HFFc6 (cell line): ENCODE measurements at regions not wholly inside any gene's neighbourhood (a gene's known extent, or its start where the extent isn't known, plus 50 kb on each side); places are given as distances from the start of the nearest gene placed in this dataset.
"Not testable (repeated sequence)": the region's sequence is repeated elsewhere in the genome, so short reads cannot be mapped to it uniquely, and the experiment has no call there.

Experiments used
- DNase-seq: peaks from one replicate; pipeline ENCODE4 v3.0.0-alpha.2; 2018
- H3K27ac Mint-ChIP-seq: 2 replicates; pipeline ENCODE4 v1.8.0; 2020; ENCODE audit warnings: mild to moderate bottlenecking, mixed read lengths
- H3K27me3 Mint-ChIP-seq: 2 replicates; pipeline ENCODE4 v1.8.0; 2021; ENCODE audit warnings: mild to moderate bottlenecking, moderate library complexity, mixed read lengths; ENCODE audit not compliant: insufficient read depth
- H3K36me3 Mint-ChIP-seq: 2 replicates; pipeline ENCODE4 v1.8.0; 2021; ENCODE audit warnings: low read depth, mixed read lengths
- H3K4me1 Mint-ChIP-seq: 2 replicates; pipeline ENCODE4 v1.8.0; 2020; ENCODE audit warnings: low read depth, mixed read lengths
- H3K4me3 Mint-ChIP-seq: 2 replicates; pipeline ENCODE4 v1.8.0; 2020; ENCODE audit warnings: mild to moderate bottlenecking, moderate library complexity, mixed read lengths
- H3K9me3 Mint-ChIP-seq: 2 replicates; pipeline ENCODE4 v1.8.0; 2020; ENCODE audit warnings: mild to moderate bottlenecking, mixed read lengths
- TF ChIP-seq, protein P1 (sequence below): fragments of 200-600 bp; sonication (generic); IDR thresholded peaks from 2 replicates; pipeline ENCODE4 v1.5.0; 2021; ENCODE audit warnings: antibody characterized with exemption, mild to moderate bottlenecking

DNA sequence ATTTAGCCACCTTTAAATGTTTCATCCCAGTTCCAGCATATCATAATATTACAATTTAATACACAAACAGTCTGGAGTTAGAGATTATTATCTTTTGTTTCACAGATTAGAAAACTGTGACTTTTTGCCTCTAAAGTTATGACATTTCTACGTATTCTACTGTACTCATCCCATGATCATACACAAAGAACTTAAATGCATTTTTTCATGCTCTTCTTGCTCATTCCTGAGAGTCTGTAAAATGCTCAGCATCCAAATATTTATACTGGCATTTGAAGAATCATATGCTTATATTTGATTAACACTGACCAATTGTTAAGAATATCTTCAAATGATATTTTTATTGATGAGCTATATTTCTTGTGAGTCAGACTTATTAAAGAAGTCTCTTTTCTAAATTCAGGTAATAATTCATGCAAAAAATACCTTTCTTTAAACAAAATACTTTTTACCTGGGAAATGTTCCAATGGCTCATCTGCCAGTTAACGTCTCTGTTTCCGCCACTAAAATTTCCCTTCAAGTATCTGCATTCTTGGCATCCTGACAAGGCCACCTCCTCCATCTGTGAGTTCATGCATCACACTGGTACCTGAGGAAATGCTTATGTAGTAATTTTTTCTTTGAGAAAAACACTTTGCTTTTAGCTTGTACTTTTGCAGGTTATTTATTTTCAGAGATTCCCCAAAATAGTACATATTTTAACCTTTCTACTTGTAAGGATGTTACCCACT, 139.6 kb upstream of the RASA1 start:
- peak overlapping the region; percentile 55 for H3K4me3 Mint-ChIP-seq
- DNase-seq: peak; percentile 27
- no peaks in the 10 kb centered on the region for H3K27me3 Mint-ChIP-seq
- H3K36me3 Mint-ChIP-seq: no peaks in the 10 kb centered on the region
- no peaks in the 10 kb centered on the region for H3K9me3 Mint-ChIP-seq
- peaks cover 65% of the 10 kb centered on the region for H3K4me1 Mint-ChIP-seq
- peak overlapping the region; percentile 85 for H3K27ac Mint-ChIP-seq
- TF ChIP-seq, protein P1, sequence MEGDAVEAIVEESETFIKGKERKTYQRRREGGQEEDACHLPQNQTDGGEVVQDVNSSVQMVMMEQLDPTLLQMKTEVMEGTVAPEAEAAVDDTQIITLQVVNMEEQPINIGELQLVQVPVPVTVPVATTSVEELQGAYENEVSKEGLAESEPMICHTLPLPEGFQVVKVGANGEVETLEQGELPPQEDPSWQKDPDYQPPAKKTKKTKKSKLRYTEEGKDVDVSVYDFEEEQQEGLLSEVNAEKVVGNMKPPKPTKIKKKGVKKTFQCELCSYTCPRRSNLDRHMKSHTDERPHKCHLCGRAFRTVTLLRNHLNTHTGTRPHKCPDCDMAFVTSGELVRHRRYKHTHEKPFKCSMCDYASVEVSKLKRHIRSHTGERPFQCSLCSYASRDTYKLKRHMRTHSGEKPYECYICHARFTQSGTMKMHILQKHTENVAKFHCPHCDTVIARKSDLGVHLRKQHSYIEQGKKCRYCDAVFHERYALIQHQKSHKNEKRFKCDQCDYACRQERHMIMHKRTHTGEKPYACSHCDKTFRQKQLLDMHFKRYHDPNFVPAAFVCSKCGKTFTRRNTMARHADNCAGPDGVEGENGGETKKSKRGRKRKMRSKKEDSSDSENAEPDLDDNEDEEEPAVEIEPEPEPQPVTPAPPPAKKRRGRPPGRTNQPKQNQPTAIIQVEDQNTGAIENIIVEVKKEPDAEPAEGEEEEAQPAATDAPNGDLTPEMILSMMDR: no peak

DNA sequence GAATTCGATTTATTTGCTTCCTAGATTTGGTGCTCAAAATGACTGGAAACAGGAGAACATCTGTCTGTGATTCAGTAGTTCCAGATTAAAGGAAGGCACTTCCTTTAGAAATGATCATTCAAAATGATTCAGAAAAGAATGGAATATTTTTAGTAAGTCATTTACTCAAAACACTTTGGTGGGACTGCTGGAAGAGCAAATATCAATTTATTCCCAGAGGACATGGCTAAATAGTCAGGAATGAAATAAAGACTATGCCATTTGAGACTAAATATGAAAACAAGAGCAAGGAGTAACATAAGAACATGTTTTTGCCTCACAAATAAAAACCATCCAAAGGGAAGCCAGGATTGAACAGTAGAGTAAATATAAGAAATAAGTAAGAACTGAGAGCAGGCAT, 138.6 kb upstream of the RASA1 start:
- DNase-seq: no peak
- H3K27ac Mint-ChIP-seq: peak overlapping the region; percentile 85

DNA sequence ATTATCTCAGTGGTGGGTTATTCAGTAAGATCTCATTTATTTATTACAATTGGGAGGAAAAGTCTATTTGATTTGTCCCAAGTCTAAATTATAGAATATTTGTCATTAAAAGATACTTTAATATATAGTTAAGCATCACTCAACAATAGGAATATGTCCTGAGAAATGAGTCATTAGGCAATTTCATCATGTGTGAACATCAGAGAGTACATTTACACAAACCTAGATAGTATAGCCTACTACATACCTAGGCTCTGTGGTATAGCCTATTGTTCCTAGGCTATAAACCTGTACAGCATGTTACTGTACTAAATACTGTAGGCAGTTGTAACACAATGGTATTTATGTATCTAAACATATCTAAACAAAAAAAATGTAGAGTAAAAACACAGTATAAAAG, 135.0 kb upstream of the RASA1 start:
- TF ChIP-seq, protein P1: no peak
- peaks cover 7% of the 10 kb centered on the region; the same call in 1 of the 2 replicates for H3K36me3 Mint-ChIP-seq
- no peaks in the 10 kb centered on the region for H3K27me3 Mint-ChIP-seq
- H3K9me3 Mint-ChIP-seq: peaks cover 6% of the 10 kb centered on the region; the same call in 1 of the 2 replicates
- H3K4me3 Mint-ChIP-seq: no peak overlapping the region
- peaks cover 45% of the 10 kb centered on the region for H3K4me1 Mint-ChIP-seq
- no peak overlapping the region for H3K27ac Mint-ChIP-seq
- DNase-seq: no peak

More for the DNA sequence above, 138.6 kb upstream of the RASA1 start:
- TF ChIP-seq, protein P1: no peak
- H3K4me3 Mint-ChIP-seq: no peak overlapping the region
- H3K4me1 Mint-ChIP-seq: peaks cover 56% of the 10 kb centered on the region
- no peaks in the 10 kb centered on the region for H3K9me3 Mint-ChIP-seq
- no peaks in the 10 kb centered on the region for H3K36me3 Mint-ChIP-seq
- no peaks in the 10 kb centered on the region for H3K27me3 Mint-ChIP-seq

DNA sequence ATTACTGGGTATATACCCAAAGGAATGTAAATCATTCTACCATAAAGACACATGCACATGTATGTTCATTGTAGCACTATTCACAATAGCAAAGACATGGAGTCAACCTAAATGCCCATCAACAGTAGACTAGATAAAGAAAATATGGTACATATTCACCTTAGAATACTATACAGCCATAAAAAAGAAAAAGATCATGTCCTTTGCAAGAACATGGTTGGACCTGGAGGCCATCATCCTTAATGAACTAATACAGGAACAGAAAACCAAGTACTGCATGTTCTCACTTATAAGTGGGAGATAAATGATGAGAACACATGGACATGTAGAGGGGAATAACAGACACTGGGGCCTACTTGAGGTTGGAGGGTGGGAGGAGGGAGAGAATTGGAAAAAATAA, 133.2 kb upstream of the RASA1 start:
- not testable (repeated sequence) for H3K27ac Mint-ChIP-seq, H3K4me3 Mint-ChIP-seq, H3K9me3 Mint-ChIP-seq, H3K27me3 Mint-ChIP-seq, H3K36me3 Mint-ChIP-seq, DNase-seq
- peaks cover 45% of the 10 kb centered on the region for H3K4me1 Mint-ChIP-seq

DNA sequence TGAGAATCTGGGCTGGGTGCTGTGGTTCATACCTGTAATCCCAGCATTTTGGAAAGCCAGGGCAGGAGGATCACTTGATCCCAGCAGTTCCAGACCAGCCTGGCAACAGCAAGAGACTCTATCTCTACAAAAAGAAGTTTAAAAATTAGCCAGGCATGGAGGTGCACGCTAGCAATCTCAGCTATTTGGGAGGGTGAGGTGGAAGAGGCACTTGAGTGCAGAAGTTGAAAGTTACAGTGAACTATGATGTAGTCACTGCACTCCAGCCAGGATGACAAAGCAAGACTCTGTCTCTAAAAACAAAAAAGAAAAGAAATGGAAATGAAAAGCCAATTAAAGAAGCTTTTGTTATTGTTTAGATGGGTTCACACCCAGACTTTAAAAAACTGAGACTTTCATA, 131.6 kb upstream of the RASA1 start:
- Mint-ChIP-seq H3K27ac (peak overlapping the region; percentile 66), H3K4me1 (peaks cover 54% of the 10 kb centered on the region), H3K4me3 (peak overlapping the region; percentile 30; the same call in 1 of the 2 replicates), H3K9me3 (peaks cover 6% of the 10 kb centered on the region; the same call in 1 of the 2 replicates), H3K36me3 (peaks cover 7% of the 10 kb centered on the region; the same call in 1 of the 2 replicates), H3K27me3 (no peaks in the 10 kb centered on the region; the same call in 1 of the 2 replicates)
- TF ChIP-seq, protein P1: no peak
- DNase-seq: no peak

DNA sequence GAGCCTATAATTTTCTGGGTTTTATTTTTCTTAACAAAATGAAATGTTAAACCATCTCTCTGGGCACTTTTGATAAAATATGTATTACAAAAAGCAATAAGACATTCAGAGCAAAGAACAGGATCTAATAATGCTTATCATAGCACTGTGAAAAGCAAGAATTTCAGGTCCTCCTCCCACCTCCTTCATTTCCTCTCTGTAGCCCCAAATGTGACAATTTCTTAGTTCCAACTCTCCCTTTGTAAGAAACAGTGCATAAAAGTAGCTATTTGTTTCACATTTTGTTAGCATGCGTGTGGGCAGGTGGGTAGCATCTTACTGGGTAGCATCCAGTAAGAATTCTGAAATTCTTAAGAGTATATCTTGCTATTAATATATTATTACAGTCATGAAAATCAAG, 130.9 kb upstream of the RASA1 start:
- Mint-ChIP-seq H3K9me3 (peaks cover 6% of the 10 kb centered on the region; the same call in 1 of the 2 replicates), H3K27me3 (no peaks in the 10 kb centered on the region; the same call in 1 of the 2 replicates), H3K27ac (peak overlapping the region; percentile 66), H3K4me3 (no peak overlapping the region), H3K36me3 (peaks cover 7% of the 10 kb centered on the region; the same call in 1 of the 2 replicates), H3K4me1 (peaks cover 60% of the 10 kb centered on the region)
- TF ChIP-seq, protein P1: no peak
- no peak for DNase-seq
